MM.1S (cell line): ENCODE measurements at regions not wholly inside any gene's neighbourhood (a gene's known extent, or its start where the extent isn't known, plus 50 kb on each side); places are given as distances from the start of the nearest gene placed in this dataset.

ENCODE experiments used
- DNase-seq: peaks from one replicate; pipeline ENCODE4 v3.0.0-alpha.2; 2015
- H2AFZ ChIP-seq: fragments of 300-600 bp; sonication (generic); 2 replicates; pipeline ENCODE4 v1.6.0; 2016; ENCODE audit warnings: antibody characterized with exemption, low read length
- H3F3A ChIP-seq: fragments of 300-600 bp; sonication (generic); 2 replicates; pipeline ENCODE4 v1.6.1; 2016; ENCODE audit warnings: mild to moderate bottlenecking, antibody characterized with exemption, low read length, moderate library complexity, mixed read lengths; ENCODE audit not compliant: insufficient read depth
- H3K27ac ChIP-seq: fragments of 300-600 bp; sonication (generic); 2 replicates; pipeline ENCODE4 v1.5.1; 2016; ENCODE audit warnings: mild to moderate bottlenecking, low read length
- H3K27me3 ChIP-seq: fragments of 300-600 bp; sonication (generic); replicated peaks from 2 replicates; pipeline ENCODE4 v1.6.0; 2016; ENCODE audit warnings: low read length; ENCODE audit not compliant: insufficient read depth
- H3K36me3 ChIP-seq: fragments of 300-600 bp; sonication (generic); replicated peaks from 2 replicates; pipeline ENCODE4 v1.6.1; 2016; ENCODE audit warnings: mild to moderate bottlenecking, low read length, mixed read lengths; ENCODE audit not compliant: insufficient read depth
- H3K4me1 ChIP-seq: fragments of 300-600 bp; sonication (generic); 2 replicates; pipeline ENCODE4 v1.6.1; 2016; ENCODE audit warnings: low read length, mixed read lengths
- H3K4me2 ChIP-seq: fragments of 300-600 bp; sonication (generic); 2 replicates; pipeline ENCODE4 v1.6.0; 2016; ENCODE audit warnings: low read depth, low read length
- H3K4me3 ChIP-seq: fragments of 300-600 bp; sonication (generic); 2 replicates; pipeline ENCODE4 v1.5.1; 2016; ENCODE audit warnings: low read length, mixed read lengths
- H3K79me2 ChIP-seq: fragments of 300-600 bp; sonication (generic); 2 replicates; pipeline ENCODE4 v1.6.1; 2016; ENCODE audit warnings: mixed run types, low read length, mixed read lengths
- H3K9ac ChIP-seq: fragments of 300-600 bp; sonication (generic); 2 replicates; pipeline ENCODE4 v1.6.1; 2016; ENCODE audit warnings: low read length, mixed read lengths
- H3K9me2 ChIP-seq: fragments of 300-600 bp; sonication (generic); replicated peaks from 2 replicates; pipeline ENCODE4 v1.6.1; 2016; ENCODE audit warnings: mild to moderate bottlenecking, low read length, mixed read lengths; ENCODE audit not compliant: insufficient read depth
- H3K9me3 ChIP-seq: fragments of 300-600 bp; sonication (generic); replicated peaks from 2 replicates; pipeline ENCODE4 v1.6.1; 2016; ENCODE audit warnings: mild to moderate bottlenecking, low read length, mixed read lengths; ENCODE audit not compliant: insufficient read depth
- H4K20me1 ChIP-seq: fragments of 300-600 bp; sonication (generic); 2 replicates; pipeline ENCODE4 v1.6.1; 2016; ENCODE audit warnings: mild to moderate bottlenecking, low read length, moderate library complexity, mixed read lengths; ENCODE audit not compliant: insufficient read depth
- CTCF ChIP-seq: fragments of 300-600 bp; sonication (generic); IDR thresholded peaks from 2 replicates; pipeline ENCODE4 v1.5.1; 2016; ENCODE audit warnings: antibody characterized with exemption, low read length, mixed read lengths
- EZH2 ChIP-seq: fragments of 300-600 bp; sonication (generic); optimal IDR thresholded peaks from 2 replicates; pipeline ENCODE3; 2017; ENCODE audit warnings: low read depth, mild to moderate bottlenecking, antibody characterized with exemption, low read length, mixed read lengths
- EZH2phosphoT487 ChIP-seq: fragments of 300-600 bp; sonication (generic); IDR thresholded peaks from 2 replicates; pipeline ENCODE4 v1.6.1; 2018; ENCODE audit warnings: antibody characterized with exemption, low read length

GRCh38 chr15:37743826-37744225 lies 190.6 kb upstream of the TMCO5A start:
- H3K27me3 ChIP-seq: no peaks in the 10 kb centered on the region
- H3K9me2 ChIP-seq: no peaks in the 10 kb centered on the region
- DNase-seq: no peak
- no peaks in the 10 kb centered on the region for H4K20me1 ChIP-seq
- TF ChIP-seq EZH2 (no peak), CTCF (no peak), EZH2phosphoT487 (no peak)
- no peaks in the 10 kb centered on the region for H3F3A ChIP-seq
- no peaks in the 10 kb centered on the region for H3K36me3 ChIP-seq
- no peaks in the 10 kb centered on the region for H3K9me3 ChIP-seq
- no peak overlapping the region for H3K4me2 ChIP-seq
- no peak overlapping the region for H2AFZ ChIP-seq
- no peak overlapping the region for H3K4me3 ChIP-seq
- H3K4me1 ChIP-seq: no peaks in the 10 kb centered on the region
- H3K27ac ChIP-seq: no peak overlapping the region
- H3K9ac ChIP-seq: no peak overlapping the region
- H3K79me2 ChIP-seq: no peaks in the 10 kb centered on the region

- TF ChIP-seq CTCF (no peak), EZH2 (no peak), EZH2phosphoT487 (no peak)
- no peak for DNase-seq
Measured at GRCh38 chr15:37744521-37744920, 189.9 kb upstream of the TMCO5A start.

GRCh38 chr15:37751401-37751800 lies 183.0 kb upstream of the TMCO5A start:
- no peaks in the 10 kb centered on the region for H3K36me3 ChIP-seq
- no peak for DNase-seq
- no peak overlapping the region for H3K27ac ChIP-seq
- H3K27me3 ChIP-seq: no peaks in the 10 kb centered on the region
- no peaks in the 10 kb centered on the region for H3F3A ChIP-seq
- H2AFZ ChIP-seq: no peak overlapping the region
- no peaks in the 10 kb centered on the region for H4K20me1 ChIP-seq
- no peaks in the 10 kb centered on the region for H3K79me2 ChIP-seq
- no peaks in the 10 kb centered on the region for H3K4me1 ChIP-seq
- H3K9me2 ChIP-seq: no peaks in the 10 kb centered on the region
- TF ChIP-seq EZH2phosphoT487: no peak
- TF ChIP-seq EZH2: no peak
- TF ChIP-seq CTCF: no peak
- no peak overlapping the region for H3K9ac ChIP-seq
- no peak overlapping the region for H3K4me3 ChIP-seq
- H3K4me2 ChIP-seq: no peak overlapping the region
- H3K9me3 ChIP-seq: no peaks in the 10 kb centered on the region

More at GRCh38 chr15:37744521-37744920, 189.9 kb upstream of the TMCO5A start:
- Histone ChIP-seq H3K79me2 (no peaks in the 10 kb centered on the region), H3K9ac (no peak overlapping the region), H3K36me3 (no peaks in the 10 kb centered on the region), H3F3A (no peaks in the 10 kb centered on the region), H3K9me2 (no peaks in the 10 kb centered on the region), H3K4me2 (no peak overlapping the region), H4K20me1 (no peaks in the 10 kb centered on the region), H3K9me3 (no peaks in the 10 kb centered on the region), H2AFZ (no peak overlapping the region), H3K4me3 (no peak overlapping the region), H3K27ac (no peak overlapping the region), H3K27me3 (no peaks in the 10 kb centered on the region), H3K4me1 (no peaks in the 10 kb centered on the region)

GRCh38 chr15:37756407-37756806 lies 178.0 kb upstream of the TMCO5A start:
- no peak overlapping the region for H3K9ac ChIP-seq
- no peaks in the 10 kb centered on the region for H3K27me3 ChIP-seq
- no peaks in the 10 kb centered on the region for H4K20me1 ChIP-seq
- no peaks in the 10 kb centered on the region for H3K79me2 ChIP-seq
- H2AFZ ChIP-seq: no peak overlapping the region
- H3K27ac ChIP-seq: no peak overlapping the region
- no peaks in the 10 kb centered on the region for H3K9me2 ChIP-seq
- no peak overlapping the region for H3K4me2 ChIP-seq
- no peaks in the 10 kb centered on the region for H3K9me3 ChIP-seq
- H3F3A ChIP-seq: no peaks in the 10 kb centered on the region
- no peaks in the 10 kb centered on the region for H3K4me1 ChIP-seq
- no peaks in the 10 kb centered on the region for H3K36me3 ChIP-seq
- no peak for DNase-seq
- TF ChIP-seq EZH2phosphoT487: no peak
- TF ChIP-seq CTCF: no peak
- TF ChIP-seq EZH2: no peak
- no peak overlapping the region for H3K4me3 ChIP-seq
